HepG2 (cell line): ENCODE measurements at regions not wholly inside any gene's neighbourhood (a gene's known extent, or its start where the extent isn't known, plus 50 kb on each side); places are given as distances from the start of the nearest gene placed in this dataset.

Experiments used
- JUNB ChIP-seq: sonication (generic); formaldehyde crosslinking; IDR thresholded peaks from 2 replicates; pipeline ENCODE4 v1.8.0; 2022; ENCODE audit warnings: missing genetic modification reagents, mild to moderate bottlenecking, borderline replicate concordance
- NR2F6 ChIP-seq, 2 experiments: IDR thresholded peaks; 2 replicates each; pipeline ENCODE4 v1.6.1; 2016; ENCODE audit warnings: antibody characterized with exemption in 1 of 2, mild to moderate bottlenecking in 1 of 2
- POLR2AphosphoS5 ChIP-seq: IDR thresholded peaks from 2 replicates; pipeline ENCODE4 v1.6.1; 2012; ENCODE audit warnings: low read depth, low read length
- SALL2 ChIP-seq: sonication (generic); formaldehyde crosslinking; IDR thresholded peaks from 2 replicates; pipeline ENCODE4 v1.8.1; 2023; ENCODE audit warnings: mild to moderate bottlenecking, missing genetic modification reagents, inconsistent platforms
- SAP130 ChIP-seq: IDR thresholded peaks from 2 replicates; pipeline ENCODE4 v1.6.1; 2016; ENCODE audit warnings: low read depth
- TCF12 ChIP-seq, 2 experiments: fragments of 450-650 bp in 1 of 2; sonication (generic) in 1 of 2; formaldehyde crosslinking in 1 of 2; IDR thresholded peaks; 2 replicates each; pipeline versions ENCODE4 v1.6.1 to v1.8.0; 2017 to 2022; ENCODE audit warnings: antibody characterized with exemption in 1 of 2, mild to moderate bottlenecking in 1 of 2, missing genetic modification reagents in 1 of 2, moderate library complexity in 1 of 2
- U2AF2 ChIP-seq: fragments of 200-400 bp; formaldehyde crosslinking; IDR thresholded peaks from 2 replicates; pipeline ENCODE4 v1.6.1; 2017; ENCODE audit warnings: low read depth, mild to moderate bottlenecking, low read length
- ZNF3 ChIP-seq: IDR thresholded peaks from 2 replicates; pipeline ENCODE4 v1.7.0; 2017; ENCODE audit warnings: inconsistent platforms
- ZNF766 ChIP-seq: sonication (generic); formaldehyde crosslinking; IDR thresholded peaks from 2 replicates; pipeline ENCODE4 v1.5.0; 2020; ENCODE audit warnings: missing genetic modification reagents, borderline replicate concordance
- ZSCAN30 ChIP-seq: sonication (generic); formaldehyde crosslinking; IDR thresholded peaks from 2 replicates; pipeline ENCODE4 v1.5.0; 2020; ENCODE audit warnings: mild to moderate bottlenecking, missing genetic modification reagents
- TF ChIP-seq, protein P1 (sequence below): sonication (generic); formaldehyde crosslinking; IDR thresholded peaks from 2 replicates; pipeline ENCODE4 v1.4.0; 2020; ENCODE audit warnings: missing genetic modification reagents, borderline replicate concordance
- TF ChIP-seq, protein P2 (sequence below): sonication (generic); formaldehyde crosslinking; IDR thresholded peaks from 2 replicates; pipeline ENCODE4 v1.5.0; 2020; ENCODE audit warnings: mild to moderate bottlenecking, missing genetic modification reagents, moderate library complexity
- TF ChIP-seq, protein P3 (sequence below): sonication (generic); formaldehyde crosslinking; IDR thresholded peaks from 2 replicates; pipeline ENCODE4 v1.5.0; 2020; ENCODE audit warnings: missing genetic modification reagents
- TF ChIP-seq, protein P4 (sequence below): IDR thresholded peaks from 2 replicates; pipeline ENCODE4 v1.6.1; 2016; ENCODE audit warnings: low read depth, borderline replicate concordance

DNA sequence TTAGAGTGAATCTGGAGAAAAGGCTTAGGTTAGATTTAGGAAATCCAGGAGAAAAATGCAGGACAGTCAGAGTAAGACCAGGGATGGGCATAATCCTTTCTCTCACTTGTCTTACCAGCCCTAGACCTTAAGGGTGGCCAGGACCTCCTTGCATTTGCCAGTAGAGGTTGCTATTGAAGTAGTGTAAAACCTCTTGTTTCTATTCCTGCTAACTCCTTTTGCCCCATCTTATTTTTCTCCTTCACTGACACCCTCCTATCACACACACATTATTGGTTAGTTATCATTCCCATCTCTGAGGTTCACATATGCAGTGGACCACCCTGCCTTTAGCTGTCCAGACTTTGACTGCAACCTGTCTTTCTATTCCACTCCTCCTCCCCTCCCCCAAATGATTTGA, 75.0 kb upstream of the MACF1 start:
- no peak for TF ChIP-seq TCF12 (IDR thresholded peaks at IDR 0.05)
- no peak for TF ChIP-seq TCF12 (CRISPR knock-in tag; IDR thresholded peaks at IDR 0.05)
- TF ChIP-seq, protein P1, sequence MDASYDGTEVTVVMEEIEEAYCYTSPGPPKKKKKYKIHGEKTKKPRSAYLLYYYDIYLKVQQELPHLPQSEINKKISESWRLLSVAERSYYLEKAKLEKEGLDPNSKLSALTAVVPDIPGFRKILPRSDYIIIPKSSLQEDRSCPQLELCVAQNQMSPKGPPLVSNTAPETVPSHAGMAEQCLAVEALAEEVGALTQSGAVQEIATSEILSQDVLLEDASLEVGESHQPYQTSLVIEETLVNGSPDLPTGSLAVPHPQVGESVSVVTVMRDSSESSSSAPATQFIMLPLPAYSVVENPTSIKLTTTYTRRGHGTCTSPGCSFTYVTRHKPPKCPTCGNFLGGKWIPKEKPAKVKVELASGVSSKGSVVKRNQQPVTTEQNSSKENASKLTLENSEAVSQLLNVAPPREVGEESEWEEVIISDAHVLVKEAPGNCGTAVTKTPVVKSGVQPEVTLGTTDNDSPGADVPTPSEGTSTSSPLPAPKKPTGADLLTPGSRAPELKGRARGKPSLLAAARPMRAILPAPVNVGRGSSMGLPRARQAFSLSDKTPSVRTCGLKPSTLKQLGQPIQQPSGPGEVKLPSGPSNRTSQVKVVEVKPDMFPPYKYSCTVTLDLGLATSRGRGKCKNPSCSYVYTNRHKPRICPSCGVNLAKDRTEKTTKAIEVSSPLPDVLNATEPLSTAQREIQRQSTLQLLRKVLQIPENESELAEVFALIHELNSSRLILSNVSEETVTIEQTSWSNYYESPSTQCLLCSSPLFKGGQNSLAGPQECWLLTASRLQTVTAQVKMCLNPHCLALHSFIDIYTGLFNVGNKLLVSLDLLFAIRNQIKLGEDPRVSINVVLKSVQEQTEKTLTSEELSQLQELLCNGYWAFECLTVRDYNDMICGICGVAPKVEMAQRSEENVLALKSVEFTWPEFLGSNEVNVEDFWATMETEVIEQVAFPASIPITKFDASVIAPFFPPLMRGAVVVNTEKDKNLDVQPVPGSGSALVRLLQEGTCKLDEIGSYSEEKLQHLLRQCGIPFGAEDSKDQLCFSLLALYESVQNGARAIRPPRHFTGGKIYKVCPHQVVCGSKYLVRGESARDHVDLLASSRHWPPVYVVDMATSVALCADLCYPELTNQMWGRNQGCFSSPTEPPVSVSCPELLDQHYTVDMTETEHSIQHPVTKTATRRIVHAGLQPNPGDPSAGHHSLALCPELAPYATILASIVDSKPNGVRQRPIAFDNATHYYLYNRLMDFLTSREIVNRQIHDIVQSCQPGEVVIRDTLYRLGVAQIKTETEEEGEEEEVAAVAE (CRISPR knock-in tag) = no peak
- TF ChIP-seq, protein P2, sequence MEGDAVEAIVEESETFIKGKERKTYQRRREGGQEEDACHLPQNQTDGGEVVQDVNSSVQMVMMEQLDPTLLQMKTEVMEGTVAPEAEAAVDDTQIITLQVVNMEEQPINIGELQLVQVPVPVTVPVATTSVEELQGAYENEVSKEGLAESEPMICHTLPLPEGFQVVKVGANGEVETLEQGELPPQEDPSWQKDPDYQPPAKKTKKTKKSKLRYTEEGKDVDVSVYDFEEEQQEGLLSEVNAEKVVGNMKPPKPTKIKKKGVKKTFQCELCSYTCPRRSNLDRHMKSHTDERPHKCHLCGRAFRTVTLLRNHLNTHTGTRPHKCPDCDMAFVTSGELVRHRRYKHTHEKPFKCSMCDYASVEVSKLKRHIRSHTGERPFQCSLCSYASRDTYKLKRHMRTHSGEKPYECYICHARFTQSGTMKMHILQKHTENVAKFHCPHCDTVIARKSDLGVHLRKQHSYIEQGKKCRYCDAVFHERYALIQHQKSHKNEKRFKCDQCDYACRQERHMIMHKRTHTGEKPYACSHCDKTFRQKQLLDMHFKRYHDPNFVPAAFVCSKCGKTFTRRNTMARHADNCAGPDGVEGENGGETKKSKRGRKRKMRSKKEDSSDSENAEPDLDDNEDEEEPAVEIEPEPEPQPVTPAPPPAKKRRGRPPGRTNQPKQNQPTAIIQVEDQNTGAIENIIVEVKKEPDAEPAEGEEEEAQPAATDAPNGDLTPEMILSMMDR (CRISPR knock-in tag) = 0 out of 2 replicates have a peak, but pooled peaks have one; percentile 20
- TF ChIP-seq NR2F6 (IDR thresholded peaks at IDR 0.05) = no peak
- TF ChIP-seq NR2F6 (CRISPR knock-in tag; IDR thresholded peaks at IDR 0.05) = no peak
- TF ChIP-seq ZSCAN30 (CRISPR knock-in tag) = no peak
- TF ChIP-seq, protein P3, sequence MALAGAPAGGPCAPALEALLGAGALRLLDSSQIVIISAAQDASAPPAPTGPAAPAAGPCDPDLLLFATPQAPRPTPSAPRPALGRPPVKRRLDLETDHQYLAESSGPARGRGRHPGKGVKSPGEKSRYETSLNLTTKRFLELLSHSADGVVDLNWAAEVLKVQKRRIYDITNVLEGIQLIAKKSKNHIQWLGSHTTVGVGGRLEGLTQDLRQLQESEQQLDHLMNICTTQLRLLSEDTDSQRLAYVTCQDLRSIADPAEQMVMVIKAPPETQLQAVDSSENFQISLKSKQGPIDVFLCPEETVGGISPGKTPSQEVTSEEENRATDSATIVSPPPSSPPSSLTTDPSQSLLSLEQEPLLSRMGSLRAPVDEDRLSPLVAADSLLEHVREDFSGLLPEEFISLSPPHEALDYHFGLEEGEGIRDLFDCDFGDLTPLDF = no peak
- no peak for TF ChIP-seq SALL2 (CRISPR knock-in tag)
- TF ChIP-seq ZNF3 (CRISPR knock-in tag) = no peak
- TF ChIP-seq JUNB (CRISPR knock-in tag) = no peak
- TF ChIP-seq, protein P4, sequence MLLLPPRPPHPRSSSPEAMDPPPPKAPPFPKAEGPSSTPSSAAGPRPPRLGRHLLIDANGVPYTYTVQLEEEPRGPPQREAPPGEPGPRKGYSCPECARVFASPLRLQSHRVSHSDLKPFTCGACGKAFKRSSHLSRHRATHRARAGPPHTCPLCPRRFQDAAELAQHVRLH (CRISPR knock-in tag) = no peak
- no peak for TF ChIP-seq POLR2AphosphoS5
- TF ChIP-seq U2AF2 = no peak
- TF ChIP-seq ZNF766 (CRISPR knock-in tag) = no peak
- TF ChIP-seq SAP130 (CRISPR knock-in tag) = no peak
